ENCODE measurements at regions not wholly inside any gene's neighbourhood (a gene's known extent, or its start where the extent isn't known, plus 50 kb on each side); places are given as distances from the start of the nearest gene placed in this dataset.

DNA sequence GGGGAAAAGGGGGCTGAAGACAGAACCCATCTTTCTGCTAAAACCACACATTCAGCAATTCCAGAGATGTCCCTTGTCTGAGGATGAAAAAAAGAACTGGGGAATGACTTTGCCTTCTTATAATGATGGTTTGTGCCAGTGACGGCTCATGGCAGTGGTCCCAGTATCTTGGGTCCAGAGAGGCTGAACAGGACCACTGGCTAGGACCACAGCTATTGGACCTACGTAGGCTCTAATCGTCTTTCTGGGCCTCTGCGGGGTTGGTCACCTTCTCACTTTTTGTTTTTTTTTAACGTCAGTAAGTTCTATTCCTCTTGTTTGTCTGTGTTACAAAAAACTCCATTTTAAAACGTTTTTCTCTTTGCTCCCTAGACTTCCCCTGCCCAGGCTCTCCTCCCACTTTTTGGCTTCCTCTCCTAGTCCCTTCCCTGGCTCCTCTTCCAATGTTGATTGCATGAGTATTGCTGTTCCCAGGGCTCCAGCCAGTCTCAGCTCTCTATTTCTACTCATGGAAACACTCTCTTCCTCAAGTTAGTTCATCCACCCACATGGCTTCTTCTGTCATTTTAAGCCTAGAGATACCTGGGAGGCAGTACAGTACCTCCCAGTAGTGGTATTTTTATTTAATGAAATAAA lies 52.6 kb upstream of the STX18 start:
- intact Hi-C loops (cut with DNase I) = no loop called here
- DNase-seq = no peak

- intact Hi-C loops (cut with DNase I) = no loop called here
- no peak for DNase-seq
Measured at GRCh38 chr4:4593596-4594284, 51.9 kb upstream of the STX18 start.

DNA sequence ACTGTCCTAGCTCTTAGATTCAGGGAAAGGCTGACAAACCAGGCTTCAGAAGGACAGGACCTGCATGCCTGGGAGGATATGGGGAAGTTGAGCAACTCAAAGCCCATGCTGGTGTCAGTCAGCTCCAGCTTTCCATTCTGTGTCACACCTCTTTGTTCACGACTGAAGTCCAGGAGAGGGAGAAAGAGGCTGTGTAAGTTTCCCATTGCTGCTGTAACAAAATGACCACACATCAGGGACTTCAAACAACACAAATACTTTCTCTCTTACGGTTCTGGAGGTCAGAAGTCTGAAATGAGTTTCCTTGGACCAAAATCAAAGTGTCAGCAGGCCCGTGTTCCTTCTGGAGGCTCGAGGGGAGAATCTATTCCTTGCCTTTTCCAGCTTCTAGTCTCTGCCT lies 50.6 kb upstream of the STX18 start:
- intact Hi-C loops (cut with DNase I) = no loop called here
- no peak for DNase-seq

Data from head of caudate nucleus (tissue), 42 donors.